Activated T-cell treated with anti-CD3 and anti-CD28 coated beads, Interleukin-2, amount 50 U/mL, for 24 hours (primary cell): ENCODE measurements at regions not wholly inside any gene's neighbourhood (a gene's known extent, or its start where the extent isn't known, plus 50 kb on each side); places are given as distances from the start of the nearest gene placed in this dataset.

ENCODE experiments used
- DNase-seq: peaks from one replicate; pipeline ENCODE4 v3.0.0-alpha.2; 2020
- H3K27ac Mint-ChIP-seq: 2 replicates; pipeline ENCODE4 v1.8.0; 2020; ENCODE audit warnings: mild to moderate bottlenecking, mixed read lengths
- H3K27me3 Mint-ChIP-seq: 2 replicates; pipeline ENCODE4 v1.8.0; 2020; ENCODE audit warnings: mixed read lengths
- H3K36me3 Mint-ChIP-seq: 2 replicates; pipeline ENCODE4 v1.8.0; 2020; ENCODE audit warnings: low read depth, mixed read lengths
- H3K4me1 Mint-ChIP-seq: 2 replicates; pipeline ENCODE4 v1.8.0; 2020; ENCODE audit warnings: low read depth, mixed read lengths
- H3K4me3 Mint-ChIP-seq: 2 replicates; pipeline ENCODE4 v1.8.0; 2020; ENCODE audit warnings: mild to moderate bottlenecking, moderate library complexity, mixed read lengths
- H3K9me3 Mint-ChIP-seq: 2 replicates; pipeline ENCODE4 v1.8.0; 2020; ENCODE audit warnings: mixed read lengths

GRCh38 chr2:195606179-195606578, 50.8 kb upstream of the SLC39A10 start:
- Mint-ChIP-seq H3K4me1 (peaks cover 24% of the 10 kb centered on the region), H3K4me3 (no peak overlapping the region), H3K27ac (no peak overlapping the region), H3K27me3 (no peaks in the 10 kb centered on the region), H3K36me3 (no peaks in the 10 kb centered on the region), H3K9me3 (no peaks in the 10 kb centered on the region)
- DNase-seq = no peak

GRCh38 chr2:195604706-195605105, 52.3 kb upstream of the SLC39A10 start:
- Mint-ChIP-seq H3K36me3 (no peaks in the 10 kb centered on the region), H3K4me3 (no peak overlapping the region), H3K9me3 (no peaks in the 10 kb centered on the region), H3K27me3 (no peaks in the 10 kb centered on the region), H3K4me1 (peaks cover 27% of the 10 kb centered on the region), H3K27ac (no peak overlapping the region)
- DNase-seq = no peak

GRCh38 chr2:195603998-195604397, 53.0 kb upstream of the SLC39A10 start:
- Mint-ChIP-seq H3K27ac (no peak overlapping the region), H3K27me3 (no peaks in the 10 kb centered on the region), H3K36me3 (no peaks in the 10 kb centered on the region), H3K4me3 (no peak overlapping the region), H3K4me1 (peaks cover 22% of the 10 kb centered on the region), H3K9me3 (no peaks in the 10 kb centered on the region)
- no peak for DNase-seq

GRCh38 chr2:195603408-195603807, 53.6 kb upstream of the SLC39A10 start:
- no peak for DNase-seq
- Mint-ChIP-seq H3K4me1 (peaks cover 17% of the 10 kb centered on the region), H3K9me3 (no peaks in the 10 kb centered on the region), H3K27me3 (no peaks in the 10 kb centered on the region), H3K4me3 (no peak overlapping the region), H3K36me3 (no peaks in the 10 kb centered on the region), H3K27ac (no peak overlapping the region)

DNA sequence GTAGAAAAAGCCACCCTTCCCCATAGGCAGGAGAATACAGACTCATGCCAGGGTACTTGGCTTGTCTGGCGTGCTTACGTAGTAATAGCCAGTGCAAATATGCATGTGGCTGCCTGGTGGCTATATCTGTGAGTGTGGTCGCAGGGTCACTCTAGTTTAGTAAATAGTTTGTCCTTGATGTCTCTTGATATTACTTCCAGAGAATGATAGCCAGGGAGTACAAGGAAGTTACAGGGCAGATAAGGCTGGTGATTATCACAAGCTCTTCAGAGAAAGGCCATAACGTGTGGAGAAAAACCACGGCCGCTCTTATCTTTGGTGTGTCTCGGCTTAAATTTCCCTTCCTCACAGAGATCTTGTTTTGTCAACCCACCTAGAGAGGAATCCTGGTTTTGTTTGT, 54.3 kb upstream of the SLC39A10 start:
- Mint-ChIP-seq H3K27ac (no peak overlapping the region), H3K9me3 (no peaks in the 10 kb centered on the region), H3K4me3 (no peak overlapping the region), H3K27me3 (no peaks in the 10 kb centered on the region), H3K36me3 (no peaks in the 10 kb centered on the region), H3K4me1 (peaks cover 15% of the 10 kb centered on the region)
- DNase-seq = no peak

DNA sequence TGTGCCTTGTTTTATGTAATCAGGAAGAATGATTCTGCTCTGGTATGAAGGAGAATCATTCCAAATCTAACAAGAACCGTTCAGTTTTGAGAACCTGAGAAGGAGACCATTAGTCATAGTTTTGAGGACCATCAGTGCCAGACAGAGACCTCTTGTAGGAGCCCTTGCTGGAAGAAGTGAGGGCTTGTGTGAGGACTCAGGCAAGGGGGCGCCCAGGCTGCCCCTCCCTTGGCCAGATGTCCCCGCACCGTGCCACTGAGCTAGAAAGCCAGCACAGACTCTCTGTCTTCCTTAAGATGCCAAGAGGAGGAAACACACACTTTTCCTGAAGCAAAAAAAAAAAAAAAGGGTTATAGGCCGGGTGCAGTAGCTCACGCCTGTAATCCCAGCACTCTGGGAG, 55.7 kb upstream of the SLC39A10 start:
- no peak for DNase-seq
- peaks cover 15% of the 10 kb centered on the region for H3K4me1 Mint-ChIP-seq
- no peaks in the 10 kb centered on the region for H3K36me3 Mint-ChIP-seq
- H3K27me3 Mint-ChIP-seq = no peaks in the 10 kb centered on the region
- H3K9me3 Mint-ChIP-seq = no peaks in the 10 kb centered on the region
- no peak overlapping the region for H3K27ac Mint-ChIP-seq
- no peak overlapping the region for H3K4me3 Mint-ChIP-seq

- Mint-ChIP-seq H3K27ac (no peak overlapping the region), H3K36me3 (no peaks in the 10 kb centered on the region), H3K9me3 (no peaks in the 10 kb centered on the region)
These were observed 56.2 kb upstream of the SLC39A10 start for GRCh38 chr2:195600778-195601177.

DNA sequence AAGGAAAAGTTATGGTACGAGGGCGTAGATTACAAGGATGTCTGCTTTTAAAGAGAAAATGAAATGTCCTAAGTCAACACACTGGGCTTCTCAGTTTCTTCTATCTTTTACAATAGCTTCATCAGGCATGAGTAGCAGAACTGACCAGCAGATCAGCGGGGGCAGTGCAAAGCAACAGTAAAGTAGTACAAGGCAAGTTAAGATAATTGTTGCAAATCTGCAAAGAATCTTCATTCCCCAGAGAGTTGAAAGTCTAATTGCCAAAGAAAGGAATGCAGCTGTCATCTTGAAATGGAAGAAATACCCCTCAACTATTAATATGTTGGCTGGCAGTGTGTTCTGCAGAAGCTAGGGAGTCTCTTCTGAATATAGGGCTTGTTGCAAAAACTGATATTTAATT, 60.2 kb upstream of the SLC39A10 start:
- no peaks in the 10 kb centered on the region for H3K27me3 Mint-ChIP-seq
- no peaks in the 10 kb centered on the region for H3K36me3 Mint-ChIP-seq
- H3K4me3 Mint-ChIP-seq = no peak overlapping the region
- H3K4me1 Mint-ChIP-seq = peaks cover 13% of the 10 kb centered on the region
- DNase-seq = no peak
- H3K27ac Mint-ChIP-seq = no peak overlapping the region
- H3K9me3 Mint-ChIP-seq = no peaks in the 10 kb centered on the region

More at GRCh38 chr2:195600778-195601177, 56.2 kb upstream of the SLC39A10 start:
- Mint-ChIP-seq H3K27me3 (no peaks in the 10 kb centered on the region), H3K4me3 (no peak overlapping the region), H3K4me1 (peaks cover 15% of the 10 kb centered on the region)
- no peak for DNase-seq

DNA sequence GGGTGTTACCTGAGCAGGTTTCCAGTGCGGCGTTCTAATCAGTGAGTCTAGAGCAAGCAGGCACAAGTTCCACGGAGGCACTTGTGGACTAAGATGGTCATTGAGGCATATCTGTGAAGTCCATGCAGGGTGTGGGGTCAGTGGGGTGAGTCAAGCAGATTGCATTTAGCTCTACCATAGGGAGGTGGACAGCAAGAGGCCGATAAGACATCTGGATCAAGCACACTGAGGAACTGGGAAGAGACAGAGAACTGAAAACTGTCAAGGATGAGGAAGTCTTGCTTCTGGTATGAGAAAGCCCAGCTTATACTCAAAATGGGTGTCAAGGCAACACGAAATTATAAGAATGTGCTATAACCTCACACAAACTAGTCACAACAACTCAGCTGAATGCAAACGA, 61.2 kb upstream of the SLC39A10 start:
- Mint-ChIP-seq H3K4me3 (no peak overlapping the region), H3K4me1 (peaks cover 9% of the 10 kb centered on the region), H3K9me3 (no peaks in the 10 kb centered on the region), H3K27me3 (no peaks in the 10 kb centered on the region), H3K27ac (no peak overlapping the region), H3K36me3 (no peaks in the 10 kb centered on the region)
- DNase-seq = no peak

DNA sequence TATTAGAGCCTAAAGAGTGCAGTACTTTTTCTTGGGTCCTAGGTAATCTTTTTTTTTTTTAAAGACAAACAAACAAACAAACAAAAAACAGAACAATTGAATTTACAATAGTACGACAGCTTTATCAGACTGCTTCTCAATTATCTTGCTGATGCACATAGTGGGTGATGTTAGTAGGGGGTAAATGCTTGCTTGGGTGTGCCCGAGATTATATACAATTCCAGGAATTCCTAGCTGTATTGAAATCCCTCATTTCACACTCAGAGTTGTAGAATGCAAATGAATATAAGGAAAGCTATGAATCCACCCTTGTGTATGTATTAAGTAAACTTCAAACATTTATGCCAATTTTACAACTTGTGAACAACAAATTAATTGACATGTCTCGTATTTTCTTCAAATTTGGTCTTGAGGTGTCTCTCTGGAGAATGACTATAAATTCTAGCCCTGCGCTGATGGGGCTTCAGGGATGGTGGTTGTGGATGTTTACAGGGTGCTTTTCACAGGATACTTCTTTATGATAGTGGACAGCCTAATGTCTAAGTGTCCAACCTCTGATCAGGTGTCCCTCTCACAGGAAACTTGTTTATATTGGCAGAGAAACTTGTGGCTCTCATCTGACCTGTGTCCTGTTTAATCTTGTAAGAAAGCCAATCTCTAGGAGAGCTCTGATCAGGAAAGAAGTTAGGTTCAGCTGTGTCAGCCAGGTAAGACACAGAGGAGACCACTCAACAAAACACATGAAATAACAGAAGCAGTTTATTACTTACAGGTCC, 61.9 kb upstream of the SLC39A10 start:
- Mint-ChIP-seq H3K4me1 (peaks cover 11% of the 10 kb centered on the region), H3K27me3 (no peaks in the 10 kb centered on the region), H3K4me3 (no peak overlapping the region), H3K36me3 (no peaks in the 10 kb centered on the region), H3K27ac (no peak overlapping the region), H3K9me3 (no peaks in the 10 kb centered on the region)
- no peak for DNase-seq

DNA sequence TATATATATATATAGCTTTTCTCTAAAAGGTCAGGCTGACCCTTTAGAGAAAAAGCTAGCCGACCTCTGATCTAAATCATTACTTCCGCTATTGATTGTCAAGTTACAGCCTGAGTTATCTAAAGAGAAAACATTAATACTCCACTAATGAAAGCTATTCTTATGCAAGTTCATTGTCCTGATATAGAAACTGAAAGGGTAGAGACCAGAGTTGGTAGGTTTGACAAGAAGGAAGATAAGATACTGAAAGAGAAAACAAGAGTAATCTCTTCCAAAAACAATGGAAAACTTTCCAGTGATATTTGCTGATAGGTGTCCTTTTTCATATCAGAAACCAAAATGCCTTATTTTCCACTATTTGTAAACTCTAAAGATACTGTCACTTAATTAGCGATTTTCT, 62.8 kb upstream of the SLC39A10 start:
- Mint-ChIP-seq H3K27ac (no peak overlapping the region), H3K9me3 (no peaks in the 10 kb centered on the region), H3K36me3 (no peaks in the 10 kb centered on the region), H3K4me1 (peaks cover 15% of the 10 kb centered on the region), H3K4me3 (no peak overlapping the region), H3K27me3 (no peaks in the 10 kb centered on the region)
- DNase-seq = no peak

DNA sequence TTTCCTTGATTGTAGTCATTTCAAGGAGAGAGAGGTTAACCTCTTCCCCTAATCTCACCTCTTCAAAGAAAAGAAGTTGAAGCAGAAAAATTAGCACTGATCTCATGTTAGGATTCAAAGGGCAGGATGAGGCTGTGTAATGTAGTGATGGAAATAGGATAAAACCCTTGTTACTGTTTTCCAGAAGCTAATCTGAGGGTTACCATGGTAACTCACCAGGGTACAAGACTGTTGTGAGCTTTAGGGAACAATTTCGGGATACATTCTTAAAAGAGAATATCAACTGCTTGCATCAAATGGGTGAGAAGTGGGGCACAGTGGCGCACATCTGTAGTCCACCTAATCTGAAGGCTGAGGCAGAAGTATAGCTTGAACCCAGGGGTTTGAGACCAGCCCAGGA, 64.9 kb upstream of the SLC39A10 start:
- H3K9me3 Mint-ChIP-seq = no peaks in the 10 kb centered on the region
- no peak overlapping the region for H3K27ac Mint-ChIP-seq
- H3K36me3 Mint-ChIP-seq = no peaks in the 10 kb centered on the region
- H3K4me3 Mint-ChIP-seq = no peak overlapping the region
- peaks cover 19% of the 10 kb centered on the region for H3K4me1 Mint-ChIP-seq
- H3K27me3 Mint-ChIP-seq = no peaks in the 10 kb centered on the region
- no peak for DNase-seq

DNA sequence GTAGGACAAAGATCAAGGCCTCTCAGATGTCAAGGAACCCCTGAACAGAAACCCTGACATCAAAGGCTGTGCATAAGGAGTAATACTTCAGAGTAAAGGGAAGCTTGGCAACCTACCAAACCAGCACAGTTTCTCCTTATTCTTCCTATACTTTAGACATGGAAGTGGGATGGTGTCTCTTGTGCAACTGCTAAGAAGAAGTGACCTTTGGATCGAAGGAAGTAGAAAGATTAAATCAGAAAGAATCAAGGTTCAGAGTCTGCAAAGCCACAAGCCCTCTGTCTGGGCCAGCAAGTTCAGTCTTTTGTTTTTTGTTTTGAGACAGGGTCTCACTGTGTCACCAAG, 66.2 kb upstream of the SLC39A10 start:
- H3K4me1 Mint-ChIP-seq = peaks cover 19% of the 10 kb centered on the region
- H3K27ac Mint-ChIP-seq = no peak overlapping the region
- H3K36me3 Mint-ChIP-seq = no peaks in the 10 kb centered on the region
- no peaks in the 10 kb centered on the region for H3K9me3 Mint-ChIP-seq
- no peaks in the 10 kb centered on the region for H3K27me3 Mint-ChIP-seq
- DNase-seq = no peak
- no peak overlapping the region for H3K4me3 Mint-ChIP-seq

- no peak overlapping the region for H3K27ac Mint-ChIP-seq
- H3K4me1 Mint-ChIP-seq = peaks cover 19% of the 10 kb centered on the region
- no peak overlapping the region for H3K4me3 Mint-ChIP-seq
These were observed 66.7 kb upstream of the SLC39A10 start for GRCh38 chr2:195590199-195590860.

GRCh38 chr2:195587966-195588365, 69.1 kb upstream of the SLC39A10 start:
- H3K9me3 Mint-ChIP-seq = no peaks in the 10 kb centered on the region
- DNase-seq = no peak
- H3K4me1 Mint-ChIP-seq = peaks cover 13% of the 10 kb centered on the region
- no peaks in the 10 kb centered on the region for H3K36me3 Mint-ChIP-seq
- no peak overlapping the region for H3K27ac Mint-ChIP-seq
- no peaks in the 10 kb centered on the region for H3K27me3 Mint-ChIP-seq
- H3K4me3 Mint-ChIP-seq = no peak overlapping the region

More at GRCh38 chr2:195590199-195590860, 66.7 kb upstream of the SLC39A10 start:
- Mint-ChIP-seq H3K36me3 (no peaks in the 10 kb centered on the region), H3K27me3 (no peaks in the 10 kb centered on the region), H3K9me3 (no peaks in the 10 kb centered on the region)
- DNase-seq = no peak
